GM12878 (cell line): ENCODE measurements at regions not wholly inside any gene's neighbourhood (a gene's known extent, or its start where the extent isn't known, plus 50 kb on each side); places are given as distances from the start of the nearest gene placed in this dataset.

Experiments
- ATAC-seq: fragments of 200-7000 bp; cut with Tn5 transposase; 3 replicates; pipeline ENCODE4 v1.9.1; 2020; ENCODE audit warnings: mild to moderate bottlenecking, moderate library complexity
- BruUV-seq: library from RNA; stranded (reverse); fragments of 400-500 nt; replicated peaks from 2 replicates; lab custom pipeline; 2021; lab: Mats Ljungman, UMichigan
- CTCF ChIA-PET: fragments of 300-600 bp; sonication (Branson Sonifier 250); formaldehyde crosslinking; extraction: SDS; loops from one replicate; lab custom pipeline; 2021; ENCODE audit warnings: inconsistent platforms; lab: Yijun Ruan, JAX
- POLR2A ChIA-PET: fragments of 350-600 bp; formaldehyde crosslinking; extraction: SDS; loops from one replicate; lab custom pipeline; 2021; ENCODE audit warnings: inconsistent platforms; lab: Charles Lee
- RAD21 ChIA-PET: fragments of 300-600 bp; sonication (Branson Sonifier 250); formaldehyde crosslinking; loops from one replicate; lab custom pipeline; 2023; ENCODE audit warnings: antibody characterized with exemption; ENCODE audit not compliant: unreplicated experiment; lab: Charles Lee
- SMC1A ChIA-PET: fragments of 300-600 bp; sonication (Branson Sonifier 250); formaldehyde crosslinking; loops from one replicate; lab custom pipeline; 2023; ENCODE audit not compliant: unreplicated experiment, uncharacterized antibody; lab: Charles Lee
- DNase-seq: peaks from one replicate; pipeline ENCODE4 v3.0.0-alpha.2; 2011; ENCODE audit warnings: low read depth, low spot score
- FAIRE-seq: peaks from 3 replicates; lab custom pipeline; 2011; peaks lifted over from hg19 to GRCh38; lab: Jason Lieb, UNC
- H2AFZ ChIP-seq: 2 replicates; pipeline ENCODE4 v1.6.0; 2011; ENCODE audit warnings: low read depth, low read length, control low read depth; ENCODE audit not compliant: control insufficient read depth
- H3K27ac ChIP-seq: 2 replicates; pipeline ENCODE4 v1.5.1; 2011; ENCODE audit warnings: control low read depth; ENCODE audit not compliant: control insufficient read depth, insufficient read depth
- H3K27me3 ChIP-seq, 2 experiments: replicated peaks in 1 of 2; 2 replicates each; pipeline versions ENCODE4 v1.6.0 to v1.6.1; 2011; ENCODE audit warnings: low read length in 1 of 2; ENCODE audit not compliant: control insufficient read depth in 2 of 2, insufficient read depth in 2 of 2
- H3K36me3 ChIP-seq, 2 experiments: 2 replicates each; pipeline ENCODE4 v1.5.1; 2011; ENCODE audit warnings: low read length in 1 of 2; ENCODE audit not compliant: control insufficient read depth in 2 of 2, insufficient read depth in 2 of 2
- H3K4me1 ChIP-seq: 2 replicates; pipeline ENCODE4 v1.6.1; 2011; ENCODE audit warnings: mild to moderate bottlenecking, low read length, moderate library complexity, mixed read lengths; ENCODE audit not compliant: control insufficient read depth, insufficient read depth
- H3K4me2 ChIP-seq: 2 replicates; pipeline ENCODE4 v1.6.0; 2011; ENCODE audit warnings: control low read depth; ENCODE audit not compliant: control insufficient read depth, insufficient read depth
- H3K4me3 ChIP-seq: fragments of 200-600 bp; sonication (generic); 2 replicates; pipeline ENCODE4 v1.5.1; 2016
- H3K79me2 ChIP-seq: 2 replicates; pipeline ENCODE4 v1.6.0; 2011; ENCODE audit warnings: low read length; ENCODE audit not compliant: control insufficient read depth, insufficient read depth
- H3K9ac ChIP-seq: 2 replicates; pipeline ENCODE4 v1.8.0; 2011; ENCODE audit warnings: low read length, control low read depth, mixed read lengths; ENCODE audit not compliant: control insufficient read depth, insufficient read depth
- H3K9me3 ChIP-seq: replicated peaks from 3 replicates; pipeline ENCODE4 v1.5.1; 2011; ENCODE audit warnings: mild to moderate bottlenecking, low read length; ENCODE audit not compliant: control insufficient read depth, insufficient read depth
- H4K20me1 ChIP-seq: 2 replicates; pipeline ENCODE4 v1.6.0; 2011; ENCODE audit not compliant: control insufficient read depth, insufficient read depth
- EED ChIP-seq: sonication (generic); IDR thresholded peaks from 2 replicates; pipeline ENCODE4 v1.6.1; 2016; ENCODE audit warnings: antibody characterized with exemption, low read depth
- NR2C2 ChIP-seq: IDR thresholded peaks from 2 replicates; pipeline ENCODE4 v1.6.1; 2011; ENCODE audit warnings: borderline replicate concordance, low read depth; ENCODE audit not compliant: control insufficient read depth, insufficient read length
- RELA ChIP-seq: fragments of 450-650 bp; IDR thresholded peaks from 2 replicates; pipeline ENCODE4 v1.8.0; 2014; ENCODE audit warnings: borderline replicate concordance; ENCODE audit not compliant: partially characterized antibody
- SMAD5 ChIP-seq: IDR thresholded peaks from 2 replicates; pipeline ENCODE4 v1.6.1; 2016; ENCODE audit warnings: antibody characterized with exemption, low read depth
- SREBF1 ChIP-seq: IDR thresholded peaks from 2 replicates; pipeline ENCODE4 v1.6.1; 2012; ENCODE audit warnings: mild to moderate bottlenecking, low read length
- STAT3 ChIP-seq: IDR thresholded peaks from 2 replicates; pipeline ENCODE4 v1.6.1; 2011; ENCODE audit warnings: low read depth, low read length, improper control_type of control experiment
- in situ Hi-C: fragments of 300-500 bp; cut with MboI; formaldehyde crosslinking; loops from 9 replicates; pipeline ENCODE4 v1.14.3; 2018; ENCODE audit warnings: mixed read lengths
- intact Hi-C: fragments of 100-400 bp; cut with micrococcal nuclease; formaldehyde crosslinking; loops from one replicate; pipeline ENCODE4 v1.14.2; 2022; ENCODE audit not compliant: unreplicated experiment
- TF ChIP-seq, protein P1 (sequence below): fragments of 450-650 bp; formaldehyde crosslinking; IDR thresholded peaks from 2 replicates; pipeline ENCODE4 v1.5.0; 2022; ENCODE audit warnings: mild to moderate bottlenecking, missing genetic modification characterization
- TF ChIP-seq, protein P2 (sequence below): fragments of 450-650 bp; formaldehyde crosslinking; IDR thresholded peaks from 2 replicates; pipeline ENCODE4 v1.4.0; 2020; ENCODE audit warnings: mild to moderate bottlenecking, moderate library complexity
- TF ChIP-seq, protein P3 (sequence below): fragments of 450-650 bp; IDR thresholded peaks from 2 replicates; pipeline ENCODE4 v1.6.1; 2018; ENCODE audit warnings: mild to moderate bottlenecking, low read depth, moderate library complexity; ENCODE audit not compliant: partially characterized antibody

GRCh38 chr1:208899438-208899837 lies 655.3 kb upstream of the PLXNA2 start:
- Histone ChIP-seq H3K27me3 (no peaks in the 10 kb centered on the region), H3K27ac (no peak overlapping the region), H4K20me1 (no peaks in the 10 kb centered on the region), H3K9ac (no peak overlapping the region), H3K4me1 (no peaks in the 10 kb centered on the region), H2AFZ (no peak overlapping the region), H3K36me3 (no peaks in the 10 kb centered on the region), H3K9me3 (no peaks in the 10 kb centered on the region), H3K4me3 (no peak overlapping the region), H3K4me2 (no peak overlapping the region), H3K79me2 (no peaks in the 10 kb centered on the region)
- BruUV-seq: no TSS peak
- TF ChIP-seq EED (no peak), NR2C2 (no peak), STAT3 (no peak), RELA (no peak), SREBF1 (no peak), SMAD5 (no peak)
- TF ChIP-seq, protein P1, sequence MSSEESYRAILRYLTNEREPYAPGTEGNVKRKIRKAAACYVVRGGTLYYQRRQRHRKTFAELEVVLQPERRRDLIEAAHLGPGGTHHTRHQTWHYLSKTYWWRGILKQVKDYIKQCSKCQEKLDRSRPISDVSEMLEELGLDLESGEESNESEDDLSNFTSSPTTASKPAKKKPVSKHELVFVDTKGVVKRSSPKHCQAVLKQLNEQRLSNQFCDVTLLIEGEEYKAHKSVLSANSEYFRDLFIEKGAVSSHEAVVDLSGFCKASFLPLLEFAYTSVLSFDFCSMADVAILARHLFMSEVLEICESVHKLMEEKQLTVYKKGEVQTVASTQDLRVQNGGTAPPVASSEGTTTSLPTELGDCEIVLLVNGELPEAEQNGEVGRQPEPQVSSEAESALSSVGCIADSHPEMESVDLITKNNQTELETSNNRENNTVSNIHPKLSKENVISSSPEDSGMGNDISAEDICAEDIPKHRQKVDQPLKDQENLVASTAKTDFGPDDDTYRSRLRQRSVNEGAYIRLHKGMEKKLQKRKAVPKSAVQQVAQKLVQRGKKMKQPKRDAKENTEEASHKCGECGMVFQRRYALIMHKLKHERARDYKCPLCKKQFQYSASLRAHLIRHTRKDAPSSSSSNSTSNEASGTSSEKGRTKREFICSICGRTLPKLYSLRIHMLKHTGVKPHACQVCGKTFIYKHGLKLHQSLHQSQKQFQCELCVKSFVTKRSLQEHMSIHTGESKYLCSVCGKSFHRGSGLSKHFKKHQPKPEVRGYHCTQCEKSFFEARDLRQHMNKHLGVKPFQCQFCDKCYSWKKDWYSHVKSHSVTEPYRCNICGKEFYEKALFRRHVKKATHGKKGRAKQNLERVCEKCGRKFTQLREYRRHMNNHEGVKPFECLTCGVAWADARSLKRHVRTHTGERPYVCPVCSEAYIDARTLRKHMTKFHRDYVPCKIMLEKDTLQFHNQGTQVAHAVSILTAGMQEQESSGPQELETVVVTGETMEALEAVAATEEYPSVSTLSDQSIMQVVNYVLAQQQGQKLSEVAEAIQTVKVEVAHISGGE (CRISPR knock-in tag): no peak
- TF ChIP-seq, protein P2, sequence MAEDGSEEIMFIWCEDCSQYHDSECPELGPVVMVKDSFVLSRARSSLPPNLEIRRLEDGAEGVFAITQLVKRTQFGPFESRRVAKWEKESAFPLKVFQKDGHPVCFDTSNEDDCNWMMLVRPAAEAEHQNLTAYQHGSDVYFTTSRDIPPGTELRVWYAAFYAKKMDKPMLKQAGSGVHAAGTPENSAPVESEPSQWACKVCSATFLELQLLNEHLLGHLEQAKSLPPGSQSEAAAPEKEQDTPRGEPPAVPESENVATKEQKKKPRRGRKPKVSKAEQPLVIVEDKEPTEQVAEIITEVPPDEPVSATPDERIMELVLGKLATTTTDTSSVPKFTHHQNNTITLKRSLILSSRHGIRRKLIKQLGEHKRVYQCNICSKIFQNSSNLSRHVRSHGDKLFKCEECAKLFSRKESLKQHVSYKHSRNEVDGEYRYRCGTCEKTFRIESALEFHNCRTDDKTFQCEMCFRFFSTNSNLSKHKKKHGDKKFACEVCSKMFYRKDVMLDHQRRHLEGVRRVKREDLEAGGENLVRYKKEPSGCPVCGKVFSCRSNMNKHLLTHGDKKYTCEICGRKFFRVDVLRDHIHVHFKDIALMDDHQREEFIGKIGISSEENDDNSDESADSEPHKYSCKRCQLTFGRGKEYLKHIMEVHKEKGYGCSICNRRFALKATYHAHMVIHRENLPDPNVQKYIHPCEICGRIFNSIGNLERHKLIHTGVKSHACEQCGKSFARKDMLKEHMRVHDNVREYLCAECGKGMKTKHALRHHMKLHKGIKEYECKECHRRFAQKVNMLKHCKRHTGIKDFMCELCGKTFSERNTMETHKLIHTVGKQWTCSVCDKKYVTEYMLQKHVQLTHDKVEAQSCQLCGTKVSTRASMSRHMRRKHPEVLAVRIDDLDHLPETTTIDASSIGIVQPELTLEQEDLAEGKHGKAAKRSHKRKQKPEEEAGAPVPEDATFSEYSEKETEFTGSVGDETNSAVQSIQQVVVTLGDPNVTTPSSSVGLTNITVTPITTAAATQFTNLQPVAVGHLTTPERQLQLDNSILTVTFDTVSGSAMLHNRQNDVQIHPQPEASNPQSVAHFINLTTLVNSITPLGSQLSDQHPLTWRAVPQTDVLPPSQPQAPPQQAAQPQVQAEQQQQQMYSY (CRISPR knock-in tag): no peak
- TF ChIP-seq, protein P3, sequence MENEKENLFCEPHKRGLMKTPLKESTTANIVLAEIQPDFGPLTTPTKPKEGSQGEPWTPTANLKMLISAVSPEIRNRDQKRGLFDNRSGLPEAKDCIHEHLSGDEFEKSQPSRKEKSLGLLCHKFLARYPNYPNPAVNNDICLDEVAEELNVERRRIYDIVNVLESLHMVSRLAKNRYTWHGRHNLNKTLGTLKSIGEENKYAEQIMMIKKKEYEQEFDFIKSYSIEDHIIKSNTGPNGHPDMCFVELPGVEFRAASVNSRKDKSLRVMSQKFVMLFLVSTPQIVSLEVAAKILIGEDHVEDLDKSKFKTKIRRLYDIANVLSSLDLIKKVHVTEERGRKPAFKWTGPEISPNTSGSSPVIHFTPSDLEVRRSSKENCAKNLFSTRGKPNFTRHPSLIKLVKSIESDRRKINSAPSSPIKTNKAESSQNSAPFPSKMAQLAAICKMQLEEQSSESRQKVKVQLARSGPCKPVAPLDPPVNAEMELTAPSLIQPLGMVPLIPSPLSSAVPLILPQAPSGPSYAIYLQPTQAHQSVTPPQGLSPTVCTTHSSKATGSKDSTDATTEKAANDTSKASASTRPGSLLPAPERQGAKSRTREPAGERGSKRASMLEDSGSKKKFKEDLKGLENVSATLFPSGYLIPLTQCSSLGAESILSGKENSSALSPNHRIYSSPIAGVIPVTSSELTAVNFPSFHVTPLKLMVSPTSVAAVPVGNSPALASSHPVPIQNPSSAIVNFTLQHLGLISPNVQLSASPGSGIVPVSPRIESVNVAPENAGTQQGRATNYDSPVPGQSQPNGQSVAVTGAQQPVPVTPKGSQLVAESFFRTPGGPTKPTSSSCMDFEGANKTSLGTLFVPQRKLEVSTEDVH: no peak
- intact Hi-C loops (no loop called here), in situ Hi-C loops (no loop called here)
- ChIA-PET POLR2A (no interaction called here), RAD21 (no interaction called here), CTCF (no interaction called here), SMC1A (no interaction called here)
- DNase-seq (no peak), ATAC-seq (no peak), FAIRE-seq (no peak)
